ENCODE measurements at regions not wholly inside any gene's neighbourhood (a gene's known extent, or its start where the extent isn't known, plus 50 kb on each side); places are given as distances from the start of the nearest gene placed in this dataset.
"Not testable (repeated sequence)": the region's sequence is repeated elsewhere in the genome, so short reads cannot be mapped to it uniquely, and the experiment has no call there.

DNA sequence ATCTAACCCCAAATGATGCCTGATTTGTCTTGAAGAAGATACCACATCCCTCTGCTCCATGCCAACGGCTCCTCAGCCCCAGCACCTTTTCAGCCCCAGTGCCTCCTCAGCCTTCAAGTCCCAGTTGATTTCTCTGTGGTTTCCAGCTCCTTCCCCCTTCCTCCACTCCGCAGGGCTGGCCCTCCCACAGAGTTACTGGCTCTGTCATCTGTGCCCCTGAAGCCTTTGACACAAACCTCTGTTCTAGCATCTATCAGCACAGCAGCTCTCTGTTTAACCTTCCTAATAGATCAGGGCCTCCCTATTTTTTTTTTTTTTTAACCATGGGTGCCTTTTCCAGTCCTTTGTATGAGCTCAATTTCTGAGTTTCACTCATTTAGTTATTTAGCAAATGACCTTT is 201.3 kb upstream of the CXCR4 start:
- no peak for DNase-seq (ENCODE audit: low read depth, low spot score)
- Histone ChIP-seq H3K27ac (ENCODE audit: low read length) (no peak overlapping the region), H3K4me1 (ENCODE audit: control insufficient read depth, insufficient read depth, low read length) (no peaks in the 10 kb centered on the region), H3K9me3 (ENCODE audit: control insufficient read depth, insufficient read depth, low read depth, low read length) (no peaks in the 10 kb centered on the region), H3K27me3 (ENCODE audit: control insufficient read depth, insufficient read depth, low read length) (peaks cover 4% of the 10 kb centered on the region; the same call in 1 of the 2 replicates), H3K36me3 (ENCODE audit: control insufficient read depth, insufficient read depth, low read length) (no peaks in the 10 kb centered on the region), H3K4me3 (ENCODE audit: low read depth in 2 of 2, low read length in 2 of 2) (no peak overlapping the region)
- ChIA-PET POLR2A (interaction anchor here (0.6 kb wide), 1 partner anchor 9 kb away, joined by 4 read pairs; no protein-coding TSS in a partner anchor), CTCF (no interaction called here)
- in situ Hi-C loops (cut with HindIII; ENCODE audit: low pct_unique_long_range_greater_than_20kb, low sequenced_read_pairs) (no loop called here), intact Hi-C loops (cut with micrococcal nuclease; ENCODE audit: unreplicated experiment) (loop anchor here (10.0 kb wide), 1 partner anchor 516 kb away; no protein-coding TSS in a partner anchor)
- BruUV-seq (replicated peaks) = no TSS peak
- no peak for ATAC-seq
- TF ChIP-seq POLR2AphosphoS5 (IDR thresholded peaks at IDR 0.05; ENCODE audit: low read depth, low read length) = no peak
- TF ChIP-seq TCF7L2 (IDR thresholded peaks at IDR 0.05; ENCODE audit: low read depth, low read length) = no peak
- TF ChIP-seq, protein P1, sequence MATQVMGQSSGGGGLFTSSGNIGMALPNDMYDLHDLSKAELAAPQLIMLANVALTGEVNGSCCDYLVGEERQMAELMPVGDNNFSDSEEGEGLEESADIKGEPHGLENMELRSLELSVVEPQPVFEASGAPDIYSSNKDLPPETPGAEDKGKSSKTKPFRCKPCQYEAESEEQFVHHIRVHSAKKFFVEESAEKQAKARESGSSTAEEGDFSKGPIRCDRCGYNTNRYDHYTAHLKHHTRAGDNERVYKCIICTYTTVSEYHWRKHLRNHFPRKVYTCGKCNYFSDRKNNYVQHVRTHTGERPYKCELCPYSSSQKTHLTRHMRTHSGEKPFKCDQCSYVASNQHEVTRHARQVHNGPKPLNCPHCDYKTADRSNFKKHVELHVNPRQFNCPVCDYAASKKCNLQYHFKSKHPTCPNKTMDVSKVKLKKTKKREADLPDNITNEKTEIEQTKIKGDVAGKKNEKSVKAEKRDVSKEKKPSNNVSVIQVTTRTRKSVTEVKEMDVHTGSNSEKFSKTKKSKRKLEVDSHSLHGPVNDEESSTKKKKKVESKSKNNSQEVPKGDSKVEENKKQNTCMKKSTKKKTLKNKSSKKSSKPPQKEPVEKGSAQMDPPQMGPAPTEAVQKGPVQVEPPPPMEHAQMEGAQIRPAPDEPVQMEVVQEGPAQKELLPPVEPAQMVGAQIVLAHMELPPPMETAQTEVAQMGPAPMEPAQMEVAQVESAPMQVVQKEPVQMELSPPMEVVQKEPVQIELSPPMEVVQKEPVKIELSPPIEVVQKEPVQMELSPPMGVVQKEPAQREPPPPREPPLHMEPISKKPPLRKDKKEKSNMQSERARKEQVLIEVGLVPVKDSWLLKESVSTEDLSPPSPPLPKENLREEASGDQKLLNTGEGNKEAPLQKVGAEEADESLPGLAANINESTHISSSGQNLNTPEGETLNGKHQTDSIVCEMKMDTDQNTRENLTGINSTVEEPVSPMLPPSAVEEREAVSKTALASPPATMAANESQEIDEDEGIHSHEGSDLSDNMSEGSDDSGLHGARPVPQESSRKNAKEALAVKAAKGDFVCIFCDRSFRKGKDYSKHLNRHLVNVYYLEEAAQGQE (IDR thresholded peaks at IDR 0.05; ENCODE audit: insufficient read depth in 1 of 2, low read depth in 2 of 2, low read length in 1 of 2) = no peak
- TF ChIP-seq, protein P2, sequence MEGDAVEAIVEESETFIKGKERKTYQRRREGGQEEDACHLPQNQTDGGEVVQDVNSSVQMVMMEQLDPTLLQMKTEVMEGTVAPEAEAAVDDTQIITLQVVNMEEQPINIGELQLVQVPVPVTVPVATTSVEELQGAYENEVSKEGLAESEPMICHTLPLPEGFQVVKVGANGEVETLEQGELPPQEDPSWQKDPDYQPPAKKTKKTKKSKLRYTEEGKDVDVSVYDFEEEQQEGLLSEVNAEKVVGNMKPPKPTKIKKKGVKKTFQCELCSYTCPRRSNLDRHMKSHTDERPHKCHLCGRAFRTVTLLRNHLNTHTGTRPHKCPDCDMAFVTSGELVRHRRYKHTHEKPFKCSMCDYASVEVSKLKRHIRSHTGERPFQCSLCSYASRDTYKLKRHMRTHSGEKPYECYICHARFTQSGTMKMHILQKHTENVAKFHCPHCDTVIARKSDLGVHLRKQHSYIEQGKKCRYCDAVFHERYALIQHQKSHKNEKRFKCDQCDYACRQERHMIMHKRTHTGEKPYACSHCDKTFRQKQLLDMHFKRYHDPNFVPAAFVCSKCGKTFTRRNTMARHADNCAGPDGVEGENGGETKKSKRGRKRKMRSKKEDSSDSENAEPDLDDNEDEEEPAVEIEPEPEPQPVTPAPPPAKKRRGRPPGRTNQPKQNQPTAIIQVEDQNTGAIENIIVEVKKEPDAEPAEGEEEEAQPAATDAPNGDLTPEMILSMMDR (IDR thresholded peaks at IDR 0.05) = no peak
- TF ChIP-seq SIN3A (IDR thresholded peaks at IDR 0.05; ENCODE audit: borderline replicate concordance, insufficient read depth, low read depth, low read length) = no peak

DNA sequence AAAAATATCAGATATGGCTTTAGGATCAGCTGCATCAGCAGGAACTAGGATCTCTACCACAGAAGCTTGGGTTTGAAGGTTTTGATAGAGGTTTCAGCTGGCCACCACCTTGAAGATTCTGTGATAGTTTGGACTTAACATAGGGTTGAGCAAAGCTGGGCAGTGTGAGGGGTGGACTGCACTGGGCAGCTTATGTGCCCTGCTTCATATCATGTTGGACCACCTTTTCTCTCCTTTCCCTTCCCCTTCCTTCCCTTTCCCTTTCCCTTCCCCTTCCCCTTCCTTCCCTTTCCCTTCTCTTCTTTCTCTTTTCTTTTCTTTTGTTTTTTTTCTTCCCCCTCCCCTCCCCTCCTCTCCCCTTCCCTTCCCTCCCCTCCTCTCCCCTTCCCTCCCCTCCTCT is 196.3 kb upstream of the CXCR4 start:
- TF ChIP-seq, protein P1 (IDR thresholded peaks at IDR 0.05; ENCODE audit: insufficient read depth in 1 of 2, low read depth in 2 of 2, low read length in 1 of 2) = no peak
- no peak for TF ChIP-seq POLR2AphosphoS5 (IDR thresholded peaks at IDR 0.05; ENCODE audit: low read depth, low read length)
- TF ChIP-seq TCF7L2 (IDR thresholded peaks at IDR 0.05; ENCODE audit: low read depth, low read length) = no peak
- TF ChIP-seq SIN3A (IDR thresholded peaks at IDR 0.05; ENCODE audit: borderline replicate concordance, insufficient read depth, low read depth, low read length) = no peak
- TF ChIP-seq, protein P2 (IDR thresholded peaks at IDR 0.05) = no peak

DNA sequence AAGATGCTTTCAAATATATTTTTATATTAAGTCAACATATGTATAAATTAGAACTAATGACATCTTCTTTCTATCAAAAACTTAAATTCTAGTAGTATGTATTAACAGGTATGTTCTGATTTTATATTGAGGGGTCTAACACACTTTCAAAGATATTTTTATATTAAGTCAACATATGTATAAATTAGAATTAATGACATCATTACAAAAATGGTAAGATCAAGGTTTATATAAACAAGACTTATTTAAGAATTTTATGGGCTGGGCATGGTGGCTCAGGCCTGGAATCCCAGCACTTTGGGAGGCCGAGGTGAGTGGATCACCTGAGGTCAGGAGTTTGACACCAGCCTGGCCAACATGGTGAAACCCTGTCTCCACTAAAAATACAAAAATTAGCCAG is 194.6 kb upstream of the CXCR4 start:
- intact Hi-C loops (cut with micrococcal nuclease; ENCODE audit: unreplicated experiment) = loop anchor here (10.0 kb wide), 1 partner anchor 522 kb away; no protein-coding TSS in a partner anchor
- CTCF ChIA-PET; H3K4me1 ChIP-seq (ENCODE audit: control insufficient read depth, insufficient read depth, low read length); DNase-seq (ENCODE audit: low read depth, low spot score); H3K27me3 ChIP-seq (ENCODE audit: control insufficient read depth, insufficient read depth, low read length); BruUV-seq (replicated peaks); ATAC-seq; POLR2A ChIA-PET; H3K27ac ChIP-seq (ENCODE audit: low read length); H3K36me3 ChIP-seq (ENCODE audit: control insufficient read depth, insufficient read depth, low read length); H3K9me3 ChIP-seq (ENCODE audit: control insufficient read depth, insufficient read depth, low read depth, low read length); in situ Hi-C loops (cut with HindIII; ENCODE audit: low pct_unique_long_range_greater_than_20kb, low sequenced_read_pairs); H3K4me3 ChIP-seq (ENCODE audit: low read depth in 2 of 2, low read length in 2 of 2): not testable (repeated sequence)

More for the DNA sequence above, 196.3 kb upstream of the CXCR4 start:
- no peaks in the 10 kb centered on the region for H3K4me1 ChIP-seq (ENCODE audit: control insufficient read depth, insufficient read depth, low read length)
- ChIA-PET POLR2A (no interaction called here), CTCF (interaction anchor here (0.7 kb wide), 1 partner anchor 14 kb away, joined by 3 read pairs; no protein-coding TSS in a partner anchor)
- H3K36me3 ChIP-seq (ENCODE audit: control insufficient read depth, insufficient read depth, low read length) = no peaks in the 10 kb centered on the region
- intact Hi-C loops (cut with micrococcal nuclease; ENCODE audit: unreplicated experiment) = loop anchor here (10.0 kb wide), 1 partner anchor 521 kb away; no protein-coding TSS in a partner anchor
- BruUV-seq (replicated peaks) = no TSS peak
- in situ Hi-C loops (cut with HindIII; ENCODE audit: low pct_unique_long_range_greater_than_20kb, low sequenced_read_pairs) = no loop called here
- H3K27ac ChIP-seq (ENCODE audit: low read length) = no peak overlapping the region
- peaks cover 6% of the 10 kb centered on the region; the same call in 1 of the 2 replicates for H3K27me3 ChIP-seq (ENCODE audit: control insufficient read depth, insufficient read depth, low read length)
- DNase-seq (ENCODE audit: low read depth, low spot score) = no peak
- no peak for ATAC-seq
- no peaks in the 10 kb centered on the region for H3K9me3 ChIP-seq (ENCODE audit: control insufficient read depth, insufficient read depth, low read depth, low read length)
- no peak overlapping the region for H3K4me3 ChIP-seq (ENCODE audit: low read depth in 2 of 2, low read length in 2 of 2)
